OCI-LY3 (cell line): ENCODE measurements at regions not wholly inside any gene's neighbourhood (a gene's known extent, or its start where the extent isn't known, plus 50 kb on each side); places are given as distances from the start of the nearest gene placed in this dataset.

Source experiments
- EZH2phosphoT487 ChIP-seq: fragments of 200-600 bp; shearing (Covaris generic); IDR thresholded peaks from 2 replicates; pipeline ENCODE4 v1.6.1; 2018; ENCODE audit warnings: antibody characterized with exemption, mixed run types, low read depth
- TF ChIP-seq, protein P1 (sequence below): fragments of 200-600, 300-600 bp; sonication (generic); IDR thresholded peaks from 2 replicates; pipeline ENCODE4 v1.5.1; 2014; ENCODE audit warnings: antibody characterized with exemption, low read length, low read depth

- TF ChIP-seq, protein P1, sequence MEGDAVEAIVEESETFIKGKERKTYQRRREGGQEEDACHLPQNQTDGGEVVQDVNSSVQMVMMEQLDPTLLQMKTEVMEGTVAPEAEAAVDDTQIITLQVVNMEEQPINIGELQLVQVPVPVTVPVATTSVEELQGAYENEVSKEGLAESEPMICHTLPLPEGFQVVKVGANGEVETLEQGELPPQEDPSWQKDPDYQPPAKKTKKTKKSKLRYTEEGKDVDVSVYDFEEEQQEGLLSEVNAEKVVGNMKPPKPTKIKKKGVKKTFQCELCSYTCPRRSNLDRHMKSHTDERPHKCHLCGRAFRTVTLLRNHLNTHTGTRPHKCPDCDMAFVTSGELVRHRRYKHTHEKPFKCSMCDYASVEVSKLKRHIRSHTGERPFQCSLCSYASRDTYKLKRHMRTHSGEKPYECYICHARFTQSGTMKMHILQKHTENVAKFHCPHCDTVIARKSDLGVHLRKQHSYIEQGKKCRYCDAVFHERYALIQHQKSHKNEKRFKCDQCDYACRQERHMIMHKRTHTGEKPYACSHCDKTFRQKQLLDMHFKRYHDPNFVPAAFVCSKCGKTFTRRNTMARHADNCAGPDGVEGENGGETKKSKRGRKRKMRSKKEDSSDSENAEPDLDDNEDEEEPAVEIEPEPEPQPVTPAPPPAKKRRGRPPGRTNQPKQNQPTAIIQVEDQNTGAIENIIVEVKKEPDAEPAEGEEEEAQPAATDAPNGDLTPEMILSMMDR: no peak
- no peak for TF ChIP-seq EZH2phosphoT487
Measured at GRCh38 chr3:102826636-102827035, 391.8 kb downstream of the ZPLD1 start.
